OCI-LY1 (cell line): ENCODE measurements at regions not wholly inside any gene's neighbourhood (a gene's known extent, or its start where the extent isn't known, plus 50 kb on each side); places are given as distances from the start of the nearest gene placed in this dataset.

ENCODE experiments used
- CTCF ChIP-seq: fragments of 200-600 bp; sonication (generic), shearing (Covaris generic); IDR thresholded peaks from 2 replicates; pipeline ENCODE4 v1.5.1; 2017; ENCODE audit warnings: mild to moderate bottlenecking, antibody characterized with exemption, low read length, moderate library complexity, mixed read lengths
- EZH2 ChIP-seq: fragments of 200-600 bp; sonication (generic), shearing (Covaris generic); IDR thresholded peaks from 2 replicates; pipeline ENCODE4 v1.8.0; 2017; ENCODE audit warnings: borderline replicate concordance, mixed run types, mild to moderate bottlenecking, antibody characterized with exemption, low read length, moderate library complexity, mixed read lengths

- no peak for TF ChIP-seq CTCF
- no peak for TF ChIP-seq EZH2
Measured at GRCh38 chr7:14962778-14963177, 60.2 kb upstream of the DGKB start.
